Hematopoietic multipotent progenitor cell treated with erythropoietin and hydrocortisone succinate and interleukin-3 and kit ligand, for 6 days (in vitro differentiated cells): ENCODE measurements at regions not wholly inside any gene's neighbourhood (a gene's known extent, or its start where the extent isn't known, plus 50 kb on each side); places are given as distances from the start of the nearest gene placed in this dataset.
"Not testable (repeated sequence)": the region's sequence is repeated elsewhere in the genome, so short reads cannot be mapped to it uniquely, and the experiment has no call there.

Experiments used
- DNase-seq: peaks from one replicate; pipeline ENCODE4 v3.0.0-alpha.2; 2015

DNA sequence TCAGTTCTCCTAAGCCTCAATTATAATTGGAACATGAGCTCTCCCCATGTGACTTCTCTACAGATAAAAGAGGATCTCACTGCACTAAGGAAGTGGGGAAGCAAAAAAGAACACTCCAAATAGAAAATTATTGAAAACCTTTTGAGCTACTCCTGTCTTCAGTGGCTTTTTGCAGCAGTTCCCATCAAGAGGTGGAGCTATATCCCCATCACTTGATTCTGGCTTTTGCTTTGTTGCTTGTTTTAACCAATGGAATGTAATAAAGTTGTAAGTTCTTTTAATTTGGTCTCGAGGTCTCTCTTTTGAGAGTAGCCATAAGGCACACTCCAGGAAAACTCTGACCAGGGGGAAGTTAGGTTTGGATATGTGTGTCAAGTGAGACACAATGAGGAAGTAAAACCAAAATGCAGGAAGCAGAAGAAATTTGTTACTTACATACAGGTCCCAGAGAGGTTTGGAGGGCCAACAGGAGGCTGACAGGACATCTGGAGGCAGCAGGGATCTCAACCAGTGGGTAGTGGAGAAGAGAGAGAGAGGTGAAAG is 569.4 kb downstream of the HTR7 start:
- DNase-seq: no peak

DNA sequence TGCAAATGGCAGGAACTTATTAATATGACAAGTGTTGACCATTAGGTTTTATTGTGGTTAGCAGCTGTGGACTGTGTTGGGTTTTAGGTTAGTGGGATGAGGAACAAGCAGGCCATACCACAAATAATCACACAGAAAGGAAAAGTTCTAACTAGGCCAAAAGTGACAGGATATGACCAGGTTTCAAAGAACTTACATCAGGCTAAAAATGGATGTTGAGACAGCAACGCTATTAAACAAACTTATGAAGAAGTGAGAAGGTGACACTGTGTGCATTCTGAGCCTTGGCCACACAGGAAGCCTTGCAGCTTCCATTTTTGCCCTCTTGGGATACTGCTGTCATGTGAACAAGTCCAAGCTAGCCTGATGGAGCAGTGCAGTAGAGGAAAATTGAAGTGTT is 568.8 kb downstream of the HTR7 start:
- DNase-seq: no peak

DNA sequence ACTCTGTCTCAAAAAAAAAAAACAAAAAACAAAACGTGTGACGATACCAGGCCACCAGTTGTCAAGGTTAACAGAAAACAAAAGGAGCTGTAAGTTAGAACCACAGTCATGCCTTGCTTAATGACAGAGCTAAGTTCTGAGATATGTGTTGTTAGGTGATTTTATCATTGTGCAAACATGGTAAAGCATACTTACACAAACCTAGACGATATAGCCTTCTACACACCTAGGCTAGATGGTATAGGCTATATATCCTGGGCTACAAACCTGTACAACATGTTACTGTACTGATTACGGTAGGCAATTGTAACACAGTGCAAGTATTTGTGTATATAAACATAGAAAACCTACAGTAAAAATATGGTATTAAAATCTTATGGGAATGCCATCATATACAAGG is 564.2 kb downstream of the HTR7 start:
- DNase-seq: no peak

DNA sequence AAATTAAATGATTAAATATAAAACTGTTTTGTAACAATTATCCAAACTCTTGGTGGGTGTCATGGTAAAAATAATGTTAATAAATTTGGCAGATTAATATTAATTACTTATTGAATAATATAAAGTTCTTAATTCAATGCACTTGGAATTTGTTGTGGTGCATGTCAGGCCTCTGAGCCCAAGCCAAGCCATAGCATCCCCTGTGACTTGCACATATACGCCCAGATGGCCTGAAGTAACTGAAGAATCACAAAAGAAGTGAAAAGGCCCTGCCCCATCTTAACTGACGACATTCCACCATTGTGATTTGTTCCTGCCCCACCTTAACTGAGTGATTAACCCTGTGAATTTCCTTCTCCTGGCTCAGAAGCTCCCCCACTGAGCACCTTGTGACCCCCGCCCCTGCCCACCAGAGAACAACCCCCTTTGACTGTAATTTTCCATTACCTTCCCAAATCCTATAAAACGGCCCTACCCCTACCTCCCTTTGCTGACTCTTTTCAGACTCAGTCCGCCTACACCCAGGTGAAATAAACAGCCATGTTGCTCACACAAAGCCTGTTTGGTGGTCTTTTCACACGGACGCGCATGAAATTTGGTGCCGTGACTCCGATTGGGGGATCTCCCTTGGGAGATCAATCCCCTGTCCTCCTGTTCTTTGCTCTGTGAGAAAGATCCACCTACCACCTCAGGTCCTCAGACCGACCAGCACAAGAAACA is 562.9 kb downstream of the HTR7 start:
- not testable (repeated sequence) for DNase-seq

DNA sequence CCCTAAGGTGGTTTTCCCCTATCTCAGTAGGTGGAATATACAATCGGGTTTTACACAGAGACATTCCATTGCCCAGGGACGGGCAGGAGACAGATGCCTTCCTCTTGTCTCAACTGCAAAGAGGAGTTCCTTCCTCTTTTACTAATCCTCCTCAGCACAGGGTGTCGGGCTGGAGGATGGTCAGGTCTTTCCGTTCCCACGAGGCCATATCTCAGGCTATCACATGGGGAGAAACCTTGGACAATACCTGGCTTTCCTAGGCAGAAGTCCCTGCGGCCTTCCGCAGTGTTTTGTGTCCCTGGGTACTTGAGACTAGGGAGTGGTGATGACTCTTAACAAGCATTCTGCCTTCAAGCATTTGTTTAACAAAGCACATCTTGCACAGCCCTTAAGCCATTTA is 555.8 kb downstream of the HTR7 start:
- not testable (repeated sequence) for DNase-seq

DNA sequence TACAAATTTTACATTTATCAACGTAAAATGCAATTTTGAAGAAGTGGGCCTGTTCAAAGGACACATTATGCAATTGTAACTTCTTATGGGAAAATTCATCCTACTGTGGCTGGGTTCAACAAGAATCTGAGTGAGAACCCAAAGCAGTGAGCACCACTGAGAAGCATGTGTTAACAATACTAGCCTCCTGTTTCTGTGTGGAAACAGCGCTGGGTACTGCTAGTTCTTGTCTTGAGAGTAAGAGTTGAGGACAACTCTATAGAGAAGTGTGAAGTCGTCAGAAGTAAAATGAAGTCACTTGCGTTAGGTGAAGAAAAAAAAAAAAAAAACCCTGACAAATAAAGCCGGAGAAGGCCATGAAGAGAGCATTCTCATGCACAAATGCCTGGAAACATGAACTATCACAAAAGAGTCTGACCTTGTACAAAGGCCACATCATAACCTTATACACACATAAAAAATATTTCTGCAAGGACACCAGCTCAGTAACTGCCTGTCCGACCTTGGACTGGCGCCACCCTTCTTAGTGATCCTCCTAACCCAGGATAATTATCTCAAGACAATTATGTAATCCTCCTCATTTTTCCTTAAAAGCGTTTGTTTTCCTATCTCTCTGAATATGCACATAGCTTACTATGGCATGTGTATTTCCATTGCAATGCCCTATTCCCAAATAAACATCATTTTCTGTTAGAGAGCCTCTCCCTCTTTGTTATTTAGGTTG is 554.9 kb downstream of the HTR7 start:
- DNase-seq: no peak

DNA sequence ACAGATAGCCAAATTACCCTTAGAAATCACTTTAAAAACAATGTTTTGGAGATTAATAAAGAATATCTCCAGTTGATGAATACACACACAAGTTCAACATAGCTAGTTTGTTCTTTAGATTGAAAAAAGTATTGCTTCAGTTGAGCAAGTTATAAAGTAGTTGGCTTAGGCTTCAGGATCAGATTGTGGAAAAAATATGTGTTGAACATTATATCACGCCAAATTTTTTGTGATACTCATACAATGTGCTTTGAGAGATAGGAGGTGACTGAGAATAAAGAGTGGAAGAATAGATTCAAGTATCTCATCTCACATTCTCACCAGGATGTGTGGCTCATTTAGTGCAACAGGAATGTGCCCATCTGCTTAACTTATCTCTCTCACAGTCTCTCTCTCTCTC is 553.3 kb downstream of the HTR7 start:
- no peak for DNase-seq

DNA sequence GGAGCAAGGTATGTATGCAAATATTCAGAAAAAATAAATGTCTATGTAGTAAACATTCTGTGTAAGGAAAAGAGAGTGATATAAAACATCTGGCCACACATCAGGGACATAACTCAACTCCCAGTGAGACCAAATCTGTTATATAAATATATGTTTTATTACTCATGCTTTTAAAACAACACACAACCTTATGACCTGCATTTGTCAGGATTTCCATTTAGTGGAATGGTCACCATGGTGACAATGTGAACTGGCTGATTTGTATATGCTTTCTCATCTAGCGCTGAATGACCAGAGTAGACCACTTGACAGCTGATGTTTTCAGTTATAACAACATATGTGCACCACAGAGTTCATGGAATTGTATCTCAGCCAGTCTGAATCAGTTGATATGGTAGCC is 551.7 kb downstream of the HTR7 start:
- DNase-seq: no peak

DNA sequence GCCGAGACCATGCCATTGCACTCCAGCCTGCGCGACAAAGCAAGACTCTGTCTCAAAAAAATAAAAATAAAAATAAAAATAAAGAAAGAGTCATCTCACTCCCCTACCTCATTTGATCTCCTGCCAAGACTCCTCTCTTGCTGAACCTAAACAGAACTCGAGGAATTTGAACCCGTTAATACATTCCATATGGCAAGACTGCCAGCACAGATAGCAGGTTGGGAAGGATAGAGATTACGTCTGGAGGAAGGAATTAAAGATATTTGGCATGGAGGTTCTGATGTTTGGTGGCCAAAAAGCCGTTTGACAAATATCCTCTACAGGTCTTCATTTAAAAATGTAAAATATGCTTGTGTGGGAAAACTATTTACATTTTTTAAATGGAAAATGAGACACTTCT is 549.6 kb downstream of the HTR7 start:
- no peak for DNase-seq

DNA sequence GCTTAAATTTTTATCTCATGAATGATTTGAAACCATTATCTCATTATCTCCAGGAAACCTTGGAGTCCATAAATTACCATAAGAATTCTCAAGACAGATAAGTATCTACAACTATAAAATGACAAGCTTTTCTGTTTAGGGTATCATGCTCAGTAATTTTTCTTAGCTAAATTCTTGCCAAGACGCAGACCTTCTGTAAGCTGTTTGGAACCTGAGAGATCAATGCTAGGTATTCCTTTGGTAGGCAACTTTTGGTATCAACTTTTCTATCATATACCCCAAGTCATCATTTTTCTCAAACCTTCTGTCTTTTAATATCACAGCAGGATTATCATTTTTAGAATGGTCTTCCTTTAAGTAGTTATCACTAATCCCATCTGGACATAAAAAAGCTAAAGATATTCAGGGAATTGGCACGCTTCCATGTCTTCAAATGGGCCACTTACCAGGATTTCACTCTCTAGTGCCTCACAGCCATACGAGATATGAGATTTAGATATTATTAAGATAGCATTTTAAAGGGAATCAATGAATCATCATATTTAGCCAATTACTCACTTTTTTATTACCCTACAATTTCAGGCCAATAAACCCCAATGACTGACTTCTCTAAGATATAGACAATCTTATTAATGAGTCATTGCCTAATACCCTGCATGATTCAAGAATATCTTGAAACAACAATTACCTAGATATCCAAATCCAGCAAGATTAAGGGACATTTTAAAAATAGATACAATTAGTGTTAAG is 544.1 kb downstream of the HTR7 start:
- no peak for DNase-seq

DNA sequence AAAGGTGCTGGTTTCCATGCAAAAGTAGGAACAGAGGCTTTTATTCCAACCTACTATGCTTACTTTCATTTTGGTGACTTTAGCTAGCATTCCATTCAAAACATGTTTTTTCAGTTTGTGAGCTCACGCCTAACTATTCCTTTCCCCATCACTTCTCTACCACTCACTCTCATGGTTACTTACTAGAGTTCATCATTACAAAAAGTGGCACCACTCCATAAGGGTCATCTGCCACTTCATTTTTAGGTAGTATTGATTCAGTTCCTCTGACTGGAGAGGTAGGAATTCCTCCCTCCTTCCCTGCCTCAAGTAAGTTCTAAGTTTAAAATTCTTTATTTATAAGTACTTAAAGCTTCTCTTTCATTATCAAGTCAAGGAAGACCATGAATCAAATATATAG is 543.1 kb downstream of the HTR7 start:
- DNase-seq: no peak

DNA sequence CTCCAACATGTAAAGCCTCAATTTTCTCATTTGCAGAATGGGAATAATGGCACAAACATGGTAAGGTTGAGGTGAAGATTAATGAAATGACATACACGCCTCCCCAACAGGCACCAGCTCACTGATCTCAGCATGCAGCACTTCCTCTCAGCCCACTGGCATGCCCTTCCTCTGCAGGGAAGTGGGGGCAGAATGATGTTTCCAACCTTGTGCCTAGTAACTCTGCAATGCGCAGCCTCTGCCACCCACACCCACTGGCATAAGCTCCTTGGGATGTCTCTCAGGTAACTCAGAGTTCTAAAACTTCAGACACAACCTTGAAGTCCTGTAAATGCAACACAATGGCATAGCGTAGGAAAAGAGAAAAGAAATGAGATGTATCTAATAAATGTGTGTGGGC is 540.7 kb downstream of the HTR7 start:
- DNase-seq: no peak

DNA sequence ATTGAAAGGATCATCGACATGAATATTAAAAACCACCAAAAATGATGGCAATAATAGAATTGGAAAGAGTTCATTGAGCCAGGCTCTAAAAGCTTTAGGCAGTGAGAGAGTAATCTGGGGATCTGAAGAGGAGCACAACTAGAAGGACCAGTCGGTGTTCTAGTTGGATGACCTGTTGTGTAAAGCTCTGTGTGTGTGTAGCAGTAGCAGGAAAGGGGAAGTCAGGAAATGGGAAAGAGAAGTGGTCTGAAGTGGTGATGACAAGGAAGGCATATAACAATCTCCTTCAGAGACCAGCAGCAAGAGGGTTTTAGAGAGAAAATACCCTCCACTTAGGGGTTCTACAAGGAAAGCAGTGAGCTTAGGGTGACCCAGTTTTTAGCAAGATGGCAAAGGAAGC is 539.2 kb downstream of the HTR7 start:
- DNase-seq: no peak

DNA sequence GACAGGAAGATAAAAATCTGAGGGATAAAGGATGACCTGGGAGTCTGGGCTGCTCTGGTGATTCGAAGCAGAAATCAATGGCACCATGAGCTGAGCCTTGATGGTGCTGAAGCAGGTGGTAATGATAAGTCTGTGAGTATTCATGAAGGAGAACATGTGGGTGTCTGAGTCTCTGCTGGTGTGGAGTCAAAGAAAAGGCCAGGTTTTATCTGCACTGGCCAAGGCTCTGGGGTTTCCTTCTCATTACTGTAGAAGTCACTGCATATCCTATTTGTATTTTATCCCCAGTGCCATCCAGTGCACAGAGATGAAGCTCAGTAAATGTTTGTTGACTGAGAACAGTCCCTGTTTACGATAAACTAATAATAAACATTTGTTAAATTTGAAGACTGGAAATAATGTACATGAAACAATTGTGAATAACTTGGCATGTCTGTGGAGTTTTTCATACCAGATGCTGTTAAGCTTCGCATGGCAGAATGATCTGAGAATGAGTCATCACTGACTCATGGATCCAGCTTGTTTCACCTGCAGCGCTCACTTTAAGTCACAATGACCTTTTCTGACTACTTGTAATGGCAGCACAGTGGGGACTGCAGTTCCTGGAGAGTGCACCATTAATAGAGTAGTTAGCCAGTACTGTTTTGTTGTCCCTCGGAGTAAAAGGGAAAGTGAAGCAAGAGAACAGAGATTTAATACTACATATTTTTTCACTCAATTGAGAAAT is 538.5 kb downstream of the HTR7 start:
- no peak for DNase-seq

DNA sequence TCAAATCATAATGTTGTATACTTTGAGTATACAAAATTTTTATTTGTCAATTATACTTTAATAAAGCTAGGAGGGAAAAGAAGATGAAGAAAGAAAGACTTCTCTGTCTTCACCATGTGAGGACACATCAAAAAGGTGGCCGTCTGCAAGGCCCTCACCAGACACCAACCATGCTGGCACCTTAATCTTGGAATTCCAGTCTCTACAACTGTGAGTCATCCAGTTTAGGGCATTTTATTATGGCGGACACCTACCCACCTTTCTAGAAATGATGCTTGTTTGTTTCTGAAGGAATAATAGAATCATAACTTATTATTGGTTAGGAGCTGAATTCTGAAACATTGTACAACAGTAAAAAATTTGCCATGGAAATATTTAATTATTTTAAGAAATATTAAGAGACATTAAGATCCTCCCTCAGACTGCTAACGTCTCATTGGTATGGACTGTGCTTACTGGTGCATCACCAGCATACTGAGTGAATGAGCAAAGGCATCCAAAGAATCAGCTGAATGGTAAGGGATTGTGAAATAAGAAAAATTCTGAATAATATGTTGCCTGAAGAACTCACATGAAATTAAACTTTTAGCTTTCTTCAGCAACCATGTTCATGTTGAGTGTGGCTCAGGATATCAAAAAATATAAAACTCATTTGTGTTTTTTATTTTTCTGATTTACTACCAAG is 536.6 kb downstream of the HTR7 start:
- DNase-seq: no peak

DNA sequence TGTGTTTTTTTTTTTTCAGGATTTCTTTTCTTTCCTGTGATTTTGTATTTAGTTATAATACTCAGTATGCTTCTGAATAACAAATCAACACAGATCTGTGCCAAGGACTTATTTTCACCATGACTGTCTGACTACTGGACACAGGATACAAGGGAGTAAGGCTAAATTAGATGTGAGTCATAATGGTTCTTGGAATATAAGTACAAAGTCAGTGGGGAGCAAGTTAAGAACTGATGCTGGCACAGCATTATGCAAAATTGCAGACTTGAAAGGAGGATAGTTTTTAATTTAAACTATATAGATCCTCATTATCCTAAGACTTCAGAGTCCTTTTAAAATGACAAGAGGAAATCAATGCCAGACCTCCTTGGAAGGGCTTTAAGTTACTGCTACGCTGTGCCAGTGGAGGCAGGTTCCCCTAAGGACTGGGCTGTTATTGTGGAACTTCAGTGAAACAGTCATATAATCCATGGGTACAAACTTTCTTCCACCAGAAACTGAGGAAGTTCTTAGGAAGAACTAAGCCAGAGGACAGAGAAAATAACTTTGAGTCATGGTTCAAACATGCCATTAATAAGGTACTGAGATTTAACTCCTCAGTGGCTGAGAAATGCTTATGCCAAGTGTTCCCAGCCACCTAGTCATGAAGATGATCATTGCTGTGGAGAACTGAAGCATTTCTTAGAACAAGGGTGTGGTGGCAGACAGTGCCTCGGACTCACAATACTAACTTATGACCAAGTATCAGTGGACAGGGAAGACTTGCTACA is 531.2 kb downstream of the HTR7 start:
- DNase-seq: no peak

DNA sequence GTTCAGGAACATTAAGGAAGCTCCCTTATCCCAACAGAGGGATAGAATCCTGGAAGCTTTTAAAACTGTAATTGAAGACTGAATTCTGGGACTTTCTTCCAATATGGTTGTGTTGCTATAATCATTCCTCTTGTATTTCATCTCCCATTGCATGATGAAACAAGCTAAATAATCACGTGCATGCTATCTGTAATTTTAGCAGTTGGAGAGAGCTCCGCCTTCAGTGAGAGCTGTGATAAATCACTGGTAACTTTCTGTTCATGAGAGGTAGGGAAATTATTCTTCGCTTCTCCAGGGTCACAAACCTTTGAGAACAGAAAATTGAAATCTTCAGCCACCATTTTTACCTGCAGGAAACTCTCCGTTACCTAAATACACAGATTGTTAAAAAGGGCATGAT is 530.2 kb downstream of the HTR7 start:
- no peak for DNase-seq

DNA sequence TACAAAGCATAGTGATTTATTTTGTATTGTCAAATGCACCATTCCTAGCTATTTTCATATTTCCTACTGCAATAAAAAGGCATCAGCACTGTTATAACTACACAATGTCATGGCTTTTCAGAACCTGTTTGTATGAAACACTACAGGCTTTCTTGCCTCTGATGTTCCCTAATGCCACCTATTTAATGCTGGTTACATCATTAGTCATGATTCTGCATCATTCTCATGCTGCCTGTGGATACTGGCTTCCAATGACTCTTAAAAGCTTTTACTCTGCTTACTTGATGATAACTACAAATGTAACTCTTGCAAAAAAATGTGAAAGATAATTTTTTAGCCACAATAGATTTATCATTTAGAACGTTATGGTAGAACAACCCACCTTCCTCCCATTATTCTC is 529.4 kb downstream of the HTR7 start:
- DNase-seq: no peak

DNA sequence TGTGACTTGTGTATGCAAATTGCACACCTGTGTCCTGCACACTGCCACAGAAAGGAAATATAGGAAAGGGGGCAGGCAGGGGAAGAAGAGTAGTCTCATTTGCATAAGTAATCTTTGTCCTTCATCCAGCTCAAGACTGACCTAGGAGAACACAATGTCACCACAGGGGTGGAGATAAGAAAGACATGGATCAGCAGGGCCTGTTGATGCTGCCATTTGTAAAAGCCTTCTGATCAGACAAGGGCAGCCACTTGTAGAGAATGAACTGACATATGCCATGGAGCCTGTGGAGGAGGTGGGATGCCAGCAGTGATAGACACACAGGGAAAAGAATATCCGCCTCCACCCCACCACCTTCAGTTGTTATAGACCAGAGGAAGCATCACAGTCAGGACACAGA is 528.9 kb downstream of the HTR7 start:
- no peak for DNase-seq

DNA sequence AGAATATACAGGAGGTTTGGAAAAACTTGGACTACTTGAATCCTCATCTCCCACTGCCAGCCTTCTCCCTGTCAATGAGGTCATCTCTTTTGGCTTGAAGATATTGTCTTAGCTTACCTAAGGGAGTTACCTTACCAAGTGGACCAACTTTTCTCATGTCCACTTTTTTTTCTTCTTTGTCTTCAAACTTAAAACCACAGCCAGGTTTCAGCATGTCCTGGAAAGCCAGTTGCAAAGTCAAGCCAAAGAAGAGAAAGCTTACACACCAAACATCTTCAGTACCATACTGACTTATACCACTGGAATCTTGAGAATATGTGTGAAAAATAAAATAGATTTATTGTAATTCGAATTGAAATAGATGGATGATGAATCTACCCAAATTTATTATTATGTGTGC is 520.5 kb downstream of the HTR7 start:
- DNase-seq: no peak

DNA sequence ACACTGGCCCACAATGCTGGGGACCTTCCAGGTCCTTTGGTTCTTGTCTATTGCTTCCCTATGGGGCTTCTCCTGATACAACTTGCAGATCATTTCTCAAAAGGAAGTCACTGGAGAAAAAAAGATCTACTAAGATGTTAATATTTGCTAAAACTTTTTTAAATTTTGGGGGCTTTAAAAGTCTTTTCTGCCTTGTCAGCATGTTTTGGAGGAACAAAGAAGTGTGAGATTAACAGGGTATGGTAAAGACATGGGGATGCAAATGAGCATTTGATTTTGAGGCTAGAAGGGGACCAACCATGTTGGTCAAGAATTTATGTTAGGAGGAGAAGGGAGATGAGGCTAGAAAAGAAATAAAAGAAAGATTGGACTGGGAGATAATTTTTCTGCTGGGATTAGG is 515.4 kb downstream of the HTR7 start:
- no peak for DNase-seq

DNA sequence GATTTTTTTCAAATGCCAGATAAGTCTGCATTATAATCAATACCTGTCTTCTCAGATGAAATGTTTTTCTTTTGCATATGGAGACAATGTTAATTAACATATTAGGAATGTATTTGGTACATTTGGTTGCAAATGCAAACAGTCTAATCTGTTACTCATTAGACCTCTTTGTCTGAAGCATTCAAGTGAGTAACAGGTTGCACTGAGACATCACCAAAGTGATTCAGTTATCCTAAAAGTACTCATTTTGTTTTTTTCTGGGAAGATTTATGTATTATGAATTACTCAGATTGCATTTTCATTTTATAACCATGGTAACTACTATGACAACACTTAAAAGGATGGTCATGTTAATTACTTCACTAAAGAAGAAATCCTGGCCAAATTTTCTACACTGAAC is 513.6 kb downstream of the HTR7 start:
- no peak for DNase-seq
